CD14-positive monocyte (primary cell): ENCODE measurements at regions not wholly inside any gene's neighbourhood (a gene's known extent, or its start where the extent isn't known, plus 50 kb on each side); places are given as distances from the start of the nearest gene placed in this dataset.

Experiments
- DNase-seq, 3 donors: peaks; one replicate each; pipeline ENCODE4 v3.0.0-alpha.2; 2011 to 2022
- H2AFZ ChIP-seq: 2 replicates; pipeline ENCODE4 v1.6.0; 2012; ENCODE audit warnings: mild to moderate bottlenecking, low read depth, low read length, inconsistent platforms; ENCODE audit not compliant: insufficient read depth, poor library complexity, severe bottlenecking
- H3K27ac ChIP-seq, 2 donors: 1 replicate in 1 of 2; 2 replicates in 1 of 2; pipeline ENCODE4 v1.5.1; 2012 to 2013; ENCODE audit warnings: low read length in 2 of 2, control low read depth in 1 of 2, inconsistent platforms in 1 of 2, low read depth in 1 of 2, mild to moderate bottlenecking in 1 of 2
- H3K27me3 ChIP-seq, 2 donors: one replicate each; pipeline versions ENCODE4 v1.6.0 to v1.6.1; 2011 to 2013; ENCODE audit warnings: low read length in 2 of 2; ENCODE audit not compliant: control insufficient read depth in 2 of 2, insufficient read depth in 2 of 2
- H3K36me3 ChIP-seq, 2 donors: replicated peaks in 1 of 2; 1 replicate in 1 of 2; 2 replicates in 1 of 2; pipeline versions ENCODE4 v1.5.1 to v1.6.1; 2012 to 2013; ENCODE audit warnings: low read length in 2 of 2, control low read depth in 1 of 2, inconsistent platforms in 1 of 2, mild to moderate bottlenecking in 1 of 2; ENCODE audit not compliant: insufficient read depth in 2 of 2, control insufficient read depth in 1 of 2
- H3K4me1 ChIP-seq, 2 donors: 1 replicate in 1 of 2; 2 replicates in 1 of 2; pipeline versions ENCODE4 v1.5.1 to v1.6.1; 2012 to 2013; ENCODE audit warnings: low read length in 2 of 2, control low read depth in 1 of 2, inconsistent platforms in 1 of 2, mild to moderate bottlenecking in 1 of 2, moderate library complexity in 1 of 2; ENCODE audit not compliant: insufficient read depth in 2 of 2, control insufficient read depth in 1 of 2
- H3K4me2 ChIP-seq: replicated peaks from 2 replicates; pipeline ENCODE3; 2012; ENCODE audit warnings: low read length, moderate library complexity, mild to moderate bottlenecking; ENCODE audit not compliant: poor library complexity, severe bottlenecking; ENCODE audit errors: extremely low read depth
- H3K4me3 ChIP-seq, 3 experiments: fragments of 200-600 bp in 1 of 3; sonication (generic) in 1 of 3; replicated peaks in 1 of 3; 1 replicate in 2 of 3; 2 replicates in 1 of 3; pipeline ENCODE4 v1.5.1; 2011 to 2013; ENCODE audit warnings: low read length in 3 of 3, mild to moderate bottlenecking in 3 of 3, control low read depth in 2 of 3, low read depth in 2 of 3, inconsistent platforms in 1 of 3, moderate library complexity in 1 of 3
- H3K79me2 ChIP-seq: 2 replicates; pipeline ENCODE4 v1.6.0; 2012; ENCODE audit warnings: mild to moderate bottlenecking, control low read depth, inconsistent platforms, low read length, moderate library complexity; ENCODE audit not compliant: insufficient read depth
- H3K9ac ChIP-seq: 2 replicates; pipeline ENCODE4 v1.6.0; 2017; ENCODE audit warnings: low read length, mild to moderate bottlenecking; ENCODE audit not compliant: insufficient read depth, poor library complexity, severe bottlenecking
- H3K9me3 ChIP-seq, 2 donors: replicated peaks in 1 of 2; 1 replicate in 1 of 2; 2 replicates in 1 of 2; pipeline versions ENCODE4 v1.5.1 to v1.6.1; 2012 to 2013; ENCODE audit warnings: low read length in 2 of 2, control low read depth in 1 of 2; ENCODE audit not compliant: control insufficient read depth in 1 of 2, insufficient read depth in 1 of 2
- H4K20me1 ChIP-seq: 2 replicates; pipeline ENCODE4 v1.6.0; 2012; ENCODE audit warnings: mild to moderate bottlenecking, low read length, control low read depth, moderate library complexity; ENCODE audit not compliant: insufficient read depth
- H3K27ac Mint-ChIP-seq, 7 donors: one replicate each; pipeline ENCODE4 v1.8.0; 2020; ENCODE audit warnings: mild to moderate bottlenecking in 7 of 7, mixed read lengths in 7 of 7, moderate library complexity in 6 of 7, inconsistent platforms in 2 of 7
- H3K27me3 Mint-ChIP-seq, 3 donors: one replicate each; pipeline ENCODE4 v1.8.0; 2021 to 2022; ENCODE audit warnings: low read depth in 3 of 3, mild to moderate bottlenecking in 3 of 3, mixed read lengths in 3 of 3, moderate library complexity in 3 of 3, inconsistent platforms in 1 of 3
- H3K36me3 Mint-ChIP-seq, 2 donors: one replicate each; pipeline ENCODE4 v1.8.0; 2020; ENCODE audit warnings: mixed read lengths in 2 of 2, inconsistent platforms in 1 of 2, mild to moderate bottlenecking in 1 of 2
- H3K4me1 Mint-ChIP-seq: one replicate; pipeline ENCODE4 v1.8.0; 2020; ENCODE audit warnings: mild to moderate bottlenecking, mixed read lengths
- H3K4me3 Mint-ChIP-seq, 2 donors: one replicate each; pipeline ENCODE4 v1.8.0; 2020; ENCODE audit warnings: mild to moderate bottlenecking in 2 of 2, mixed read lengths in 2 of 2, moderate library complexity in 1 of 2
- H3K9me3 Mint-ChIP-seq, 7 donors: one replicate each; pipeline ENCODE4 v1.8.0; 2020 to 2022; ENCODE audit warnings: mixed read lengths in 7 of 7, mild to moderate bottlenecking in 6 of 7, moderate library complexity in 6 of 7, inconsistent platforms in 2 of 7
- CTCF ChIP-seq: fragments of 200-600 bp; IDR thresholded peaks from one replicate; pipeline ENCODE4 v1.8.0; 2022; ENCODE audit warnings: antibody characterized with exemption, mild to moderate bottlenecking
- WGBS: methylation state at CpG from one replicate; pipeline ENCODE4 v1.1.5; 2013; ENCODE audit warnings: missing lambda C conversion rate; ENCODE audit not compliant: insufficient coverage; 5-methylcytosine and 5-hydroxymethylcytosine counted together
- intact Hi-C, 2 donors: fragments of 100-400 bp; cut with micrococcal nuclease; formaldehyde crosslinking; loops; one replicate each; pipeline versions ENCODE4 v1.15.0 to v1.15.1; 2023

GRCh38 chr1:82978461-82979324, 1020.2 kb downstream of the TTLL7 start:
- no peak overlapping the region for H3K27ac Mint-ChIP-seq

More at GRCh38 chr1:82978461-82979324, 1020.2 kb downstream of the TTLL7 start:
- no peak overlapping the region for H3K4me2 ChIP-seq
- H3K36me3 ChIP-seq: no peaks in the 10 kb centered on the region
- DNase-seq: no peak
- Mint-ChIP-seq H3K4me1 (no peaks in the 10 kb centered on the region), H3K9me3 (peaks cover 0 to 7% (median 2%) of the 10 kb centered on the region in 7 donors), H3K27me3 (no peaks in the 10 kb centered on the region), H3K36me3 (no peaks in the 10 kb centered on the region), H3K4me3 (no peak overlapping the region)
- intact Hi-C loops: no loop called here
- H3K9ac ChIP-seq: no peak overlapping the region
- no peak overlapping the region for H2AFZ ChIP-seq
- no peak for TF ChIP-seq CTCF
- no peak overlapping the region for H3K27ac ChIP-seq
- 96% methylated on average over 7 of the region's 10 CpGs for WGBS
- no peaks in the 10 kb centered on the region for H3K79me2 ChIP-seq
- H3K4me1 ChIP-seq: no peaks in the 10 kb centered on the region
- no peaks in the 10 kb centered on the region for H4K20me1 ChIP-seq
- H3K4me3 ChIP-seq: no peak overlapping the region
- H3K9me3 ChIP-seq: peaks cover 0 to under 1% of the 10 kb centered on the region in 2 donors
- H3K27me3 ChIP-seq: no peaks in the 10 kb centered on the region
